GM12878 (cell line): ENCODE measurements at regions not wholly inside any gene's neighbourhood (a gene's known extent, or its start where the extent isn't known, plus 50 kb on each side); places are given as distances from the start of the nearest gene placed in this dataset.

Source experiments
- BHLHE40 ChIP-seq, 2 experiments: fragments of 450-650 bp in 1 of 2; IDR thresholded peaks; 2 replicates each; pipeline ENCODE4 v1.6.1; 2011 to 2017; ENCODE audit warnings: low read depth in 2 of 2, borderline replicate concordance in 1 of 2, improper control_type of control experiment in 1 of 2, low read length in 1 of 2, mild to moderate bottlenecking in 1 of 2
- CBFB ChIP-seq: IDR thresholded peaks from 2 replicates; pipeline ENCODE4 v1.6.1; 2016; ENCODE audit warnings: antibody characterized with exemption, low read depth
- CHD4 ChIP-seq: fragments of 200-600 bp; sonication (generic); IDR thresholded peaks from 2 replicates; pipeline ENCODE4 v1.6.1; 2016; ENCODE audit warnings: mild to moderate bottlenecking
- EP300 ChIP-seq, 2 experiments: fragments of 150-350 bp in 1 of 2; IDR thresholded peaks; 2 replicates each; pipeline ENCODE4 v1.6.1; 2011 to 2012; ENCODE audit warnings: low read depth in 2 of 2, low read length in 2 of 2, borderline replicate concordance in 1 of 2, improper control_type of control experiment in 1 of 2, inconsistent platforms in 1 of 2; ENCODE audit not compliant: control insufficient read depth in 1 of 2
- EZH2 ChIP-seq: IDR thresholded peaks from 2 replicates; pipeline ENCODE4 v1.6.1; 2012; ENCODE audit warnings: low read depth, mild to moderate bottlenecking, control low read depth, inconsistent platforms, low read length, borderline replicate concordance; ENCODE audit not compliant: control insufficient read depth
- RB1 ChIP-seq: fragments of 450-650 bp; formaldehyde crosslinking; IDR thresholded peaks from 2 replicates; pipeline ENCODE4 v1.6.1; 2017; ENCODE audit warnings: mild to moderate bottlenecking, borderline replicate concordance
- RFX5 ChIP-seq: IDR thresholded peaks from 2 replicates; pipeline ENCODE4 v1.6.1; 2011; ENCODE audit warnings: low read depth, low read length, improper control_type of control experiment
- TF ChIP-seq, protein P1 (sequence below), 3 experiments: IDR thresholded peaks in 2 of 3; conservative IDR thresholded peaks in 1 of 3; 2 replicates each; pipeline ENCODE4 v1.5.1; 2011; ENCODE audit warnings: low read depth in 3 of 3, low read length in 3 of 3, mild to moderate bottlenecking in 3 of 3, control low read depth in 2 of 3, moderate library complexity in 2 of 3, inconsistent platforms in 1 of 3, mixed read lengths in 1 of 3; ENCODE audit not compliant: control insufficient read depth in 2 of 3, insufficient read depth in 1 of 3; ENCODE audit errors: extremely low read depth in 1 of 3
- TF ChIP-seq, protein P2 (sequence below): IDR thresholded peaks from 2 replicates; pipeline ENCODE4 v1.6.1; 2011; ENCODE audit warnings: low read depth, low read length, improper control_type of control experiment, borderline replicate concordance

DNA sequence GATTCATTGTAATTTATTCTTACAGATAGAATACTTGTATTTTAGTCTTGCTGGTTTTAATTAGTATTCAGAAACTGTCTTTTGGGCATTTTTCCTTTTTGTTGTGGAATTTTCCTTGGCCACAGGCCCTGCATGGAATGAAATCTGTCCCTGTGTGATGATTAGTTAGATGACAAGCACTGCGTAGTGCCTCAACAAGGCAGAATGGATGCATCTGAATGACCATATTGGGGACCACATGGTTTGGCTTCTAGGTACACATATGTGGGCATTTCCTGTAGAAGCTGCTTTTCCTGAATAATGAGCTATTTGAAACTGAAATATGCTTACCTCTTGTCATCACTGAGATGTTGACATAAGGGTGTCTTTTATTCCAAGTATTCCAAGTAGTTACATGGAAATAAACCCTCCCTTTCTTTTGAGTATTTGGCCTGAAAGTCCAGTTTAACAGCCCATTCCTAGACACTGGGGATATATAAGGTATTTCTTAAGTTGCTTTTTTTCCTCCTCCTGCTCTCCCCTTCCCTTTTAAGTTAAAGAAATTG is 147.3 kb downstream of the YTHDC2 start:
- TF ChIP-seq EP300 (IDR thresholded peaks at IDR 0.05; ENCODE audit: borderline replicate concordance in 1 of 2, control insufficient read depth in 1 of 2, low read depth in 2 of 2, low read length in 2 of 2) (no peak), CBFB (no peak), EZH2 (no peak), CHD4 (no peak), RFX5 (no peak), RB1 (no peak), BHLHE40 (IDR thresholded peaks at IDR 0.05; ENCODE audit: borderline replicate concordance in 1 of 2, low read depth in 2 of 2, low read length in 1 of 2) (no peak)
- TF ChIP-seq, protein P1, sequence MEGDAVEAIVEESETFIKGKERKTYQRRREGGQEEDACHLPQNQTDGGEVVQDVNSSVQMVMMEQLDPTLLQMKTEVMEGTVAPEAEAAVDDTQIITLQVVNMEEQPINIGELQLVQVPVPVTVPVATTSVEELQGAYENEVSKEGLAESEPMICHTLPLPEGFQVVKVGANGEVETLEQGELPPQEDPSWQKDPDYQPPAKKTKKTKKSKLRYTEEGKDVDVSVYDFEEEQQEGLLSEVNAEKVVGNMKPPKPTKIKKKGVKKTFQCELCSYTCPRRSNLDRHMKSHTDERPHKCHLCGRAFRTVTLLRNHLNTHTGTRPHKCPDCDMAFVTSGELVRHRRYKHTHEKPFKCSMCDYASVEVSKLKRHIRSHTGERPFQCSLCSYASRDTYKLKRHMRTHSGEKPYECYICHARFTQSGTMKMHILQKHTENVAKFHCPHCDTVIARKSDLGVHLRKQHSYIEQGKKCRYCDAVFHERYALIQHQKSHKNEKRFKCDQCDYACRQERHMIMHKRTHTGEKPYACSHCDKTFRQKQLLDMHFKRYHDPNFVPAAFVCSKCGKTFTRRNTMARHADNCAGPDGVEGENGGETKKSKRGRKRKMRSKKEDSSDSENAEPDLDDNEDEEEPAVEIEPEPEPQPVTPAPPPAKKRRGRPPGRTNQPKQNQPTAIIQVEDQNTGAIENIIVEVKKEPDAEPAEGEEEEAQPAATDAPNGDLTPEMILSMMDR (IDR thresholded peaks at IDR 0.05 in 2 of 3, conservative IDR thresholded peaks at IDR 0.05 in 1 of 3; ENCODE audit: control insufficient read depth in 2 of 3, extremely low read depth in 1 of 3, insufficient read depth in 1 of 3, low read depth in 3 of 3, low read length in 3 of 3) = no peak
- TF ChIP-seq, protein P2, sequence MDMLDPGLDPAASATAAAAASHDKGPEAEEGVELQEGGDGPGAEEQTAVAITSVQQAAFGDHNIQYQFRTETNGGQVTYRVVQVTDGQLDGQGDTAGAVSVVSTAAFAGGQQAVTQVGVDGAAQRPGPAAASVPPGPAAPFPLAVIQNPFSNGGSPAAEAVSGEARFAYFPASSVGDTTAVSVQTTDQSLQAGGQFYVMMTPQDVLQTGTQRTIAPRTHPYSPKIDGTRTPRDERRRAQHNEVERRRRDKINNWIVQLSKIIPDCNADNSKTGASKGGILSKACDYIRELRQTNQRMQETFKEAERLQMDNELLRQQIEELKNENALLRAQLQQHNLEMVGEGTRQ = no peak
